ENCODE measurements at regions not wholly inside any gene's neighbourhood (a gene's known extent, or its start where the extent isn't known, plus 50 kb on each side); places are given as distances from the start of the nearest gene placed in this dataset.

DNA sequence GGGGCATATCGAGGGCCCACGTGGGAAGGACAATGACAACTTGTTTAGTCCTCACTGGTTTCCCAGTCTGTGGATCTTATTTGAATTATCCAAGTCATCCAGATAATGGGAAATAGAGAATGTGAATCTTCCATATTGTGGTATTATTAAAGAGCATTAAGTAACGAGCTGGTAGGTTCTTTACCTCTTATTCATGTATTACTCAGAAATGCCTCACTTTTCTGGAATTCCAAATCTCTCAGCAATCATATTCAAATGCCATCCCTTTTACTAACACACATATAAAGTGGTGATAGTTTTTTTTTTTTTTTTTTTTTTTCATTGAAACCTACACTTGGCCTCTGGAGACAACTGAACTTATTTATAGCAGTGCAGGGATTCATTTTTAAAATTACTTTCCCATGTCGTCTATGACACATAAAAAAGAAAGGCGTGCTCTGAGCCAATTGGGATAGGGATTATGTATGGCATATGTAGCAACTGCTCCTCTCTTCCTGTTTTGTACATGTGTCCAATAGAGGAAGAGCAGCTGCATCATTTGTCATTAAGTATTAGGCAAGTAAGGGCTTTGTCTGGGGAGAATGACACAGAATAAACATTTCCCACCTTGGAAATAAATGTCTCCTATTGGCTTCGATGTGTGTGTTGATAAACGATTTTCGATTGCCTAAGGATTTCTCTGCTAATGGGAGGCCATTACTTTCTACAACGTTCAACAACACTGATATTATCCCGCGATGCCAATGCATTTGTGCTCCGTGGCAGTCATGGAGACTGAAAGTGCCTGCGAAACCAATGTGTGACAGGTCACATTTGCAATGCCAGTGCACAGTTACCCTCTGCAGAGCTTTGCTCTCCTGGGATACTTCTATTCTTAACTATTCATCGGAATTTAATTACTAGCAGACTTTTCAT is 78.6 kb upstream of the IFNG-AS1 start:
- TF ChIP-seq, protein P1, sequence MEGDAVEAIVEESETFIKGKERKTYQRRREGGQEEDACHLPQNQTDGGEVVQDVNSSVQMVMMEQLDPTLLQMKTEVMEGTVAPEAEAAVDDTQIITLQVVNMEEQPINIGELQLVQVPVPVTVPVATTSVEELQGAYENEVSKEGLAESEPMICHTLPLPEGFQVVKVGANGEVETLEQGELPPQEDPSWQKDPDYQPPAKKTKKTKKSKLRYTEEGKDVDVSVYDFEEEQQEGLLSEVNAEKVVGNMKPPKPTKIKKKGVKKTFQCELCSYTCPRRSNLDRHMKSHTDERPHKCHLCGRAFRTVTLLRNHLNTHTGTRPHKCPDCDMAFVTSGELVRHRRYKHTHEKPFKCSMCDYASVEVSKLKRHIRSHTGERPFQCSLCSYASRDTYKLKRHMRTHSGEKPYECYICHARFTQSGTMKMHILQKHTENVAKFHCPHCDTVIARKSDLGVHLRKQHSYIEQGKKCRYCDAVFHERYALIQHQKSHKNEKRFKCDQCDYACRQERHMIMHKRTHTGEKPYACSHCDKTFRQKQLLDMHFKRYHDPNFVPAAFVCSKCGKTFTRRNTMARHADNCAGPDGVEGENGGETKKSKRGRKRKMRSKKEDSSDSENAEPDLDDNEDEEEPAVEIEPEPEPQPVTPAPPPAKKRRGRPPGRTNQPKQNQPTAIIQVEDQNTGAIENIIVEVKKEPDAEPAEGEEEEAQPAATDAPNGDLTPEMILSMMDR (IDR thresholded peaks at IDR 0.05; ENCODE audit: extremely low read depth in 1 of 2, insufficient read depth in 1 of 2, low read depth in 1 of 2, low read length in 2 of 2), result no peak
- no peak for TF ChIP-seq POLR2A (IDR thresholded peaks at IDR 0.05; ENCODE audit: low read depth, low read length)
